NT2/D1 (cell line): ENCODE measurements at regions not wholly inside any gene's neighbourhood (a gene's known extent, or its start where the extent isn't known, plus 50 kb on each side); places are given as distances from the start of the nearest gene placed in this dataset.

Experiments
- DNase-seq: peaks from one replicate; pipeline ENCODE4 v3.0.0-alpha.2; 2011; ENCODE audit warnings: low read depth, low spot score
- H3K27me3 ChIP-seq: 2 replicates; pipeline ENCODE4 v1.6.0; 2011; ENCODE audit warnings: mild to moderate bottlenecking; ENCODE audit not compliant: insufficient read length, insufficient read depth
- H3K36me3 ChIP-seq: 2 replicates; pipeline ENCODE4 v1.6.1; 2011; ENCODE audit warnings: mild to moderate bottlenecking, low read length, mixed read lengths; ENCODE audit not compliant: insufficient read depth, insufficient read length
- H3K4me1 ChIP-seq: 2 replicates; pipeline ENCODE4 v1.5.1; 2011; ENCODE audit not compliant: insufficient read depth, insufficient read length
- H3K4me3 ChIP-seq: 2 replicates; pipeline ENCODE4 v1.5.1; 2011; ENCODE audit warnings: low read depth; ENCODE audit not compliant: insufficient read length
- H3K9ac ChIP-seq: 2 replicates; pipeline ENCODE4 v1.6.0; 2011; ENCODE audit warnings: low read depth; ENCODE audit not compliant: insufficient read length
- H3K9me3 ChIP-seq: 2 replicates; pipeline ENCODE4 v1.5.1; 2011; ENCODE audit warnings: mild to moderate bottlenecking, low read length; ENCODE audit not compliant: insufficient read depth
- SUZ12 ChIP-seq: IDR thresholded peaks from 2 replicates; pipeline ENCODE4 v1.6.1; 2011; ENCODE audit not compliant: insufficient read length, insufficient read depth; ENCODE audit errors: extremely low read depth
- YY1 ChIP-seq: IDR thresholded peaks from 2 replicates; pipeline ENCODE4 v1.6.1; 2011; ENCODE audit not compliant: insufficient read length, insufficient read depth
- ZNF274 ChIP-seq: IDR thresholded peaks from 2 replicates; pipeline ENCODE4 v1.6.1; 2011; ENCODE audit warnings: mild to moderate bottlenecking, low read depth, low read length

DNA sequence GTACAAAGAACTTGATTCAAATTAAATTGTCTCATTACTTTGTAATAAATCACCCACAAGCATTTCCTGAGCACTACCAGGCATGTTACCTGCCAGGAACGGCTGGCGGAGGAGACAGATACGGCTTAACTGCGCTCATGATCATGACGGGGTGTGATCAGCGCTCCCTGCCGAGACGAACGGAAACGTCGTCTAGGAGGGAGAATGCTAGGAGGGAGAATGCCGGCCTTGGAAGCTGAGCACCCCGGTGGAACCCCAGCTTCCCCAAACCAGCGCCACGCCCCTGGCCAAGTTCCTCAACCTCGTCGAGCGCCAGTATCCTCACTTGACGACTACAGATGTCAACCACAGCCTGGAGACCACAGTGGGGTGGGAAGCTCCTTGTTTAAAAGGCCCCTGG, 272.8 kb downstream of the CTTN start:
- Histone ChIP-seq H3K27me3 (peaks cover 5% of the 10 kb centered on the region), H3K9me3 (no peaks in the 10 kb centered on the region), H3K4me1 (peaks cover 12% of the 10 kb centered on the region), H3K9ac (no peak overlapping the region), H3K36me3 (no peaks in the 10 kb centered on the region), H3K4me3 (no peak overlapping the region)
- TF ChIP-seq YY1: no peak
- TF ChIP-seq ZNF274: no peak
- no peak for TF ChIP-seq SUZ12
- no peak for DNase-seq

DNA sequence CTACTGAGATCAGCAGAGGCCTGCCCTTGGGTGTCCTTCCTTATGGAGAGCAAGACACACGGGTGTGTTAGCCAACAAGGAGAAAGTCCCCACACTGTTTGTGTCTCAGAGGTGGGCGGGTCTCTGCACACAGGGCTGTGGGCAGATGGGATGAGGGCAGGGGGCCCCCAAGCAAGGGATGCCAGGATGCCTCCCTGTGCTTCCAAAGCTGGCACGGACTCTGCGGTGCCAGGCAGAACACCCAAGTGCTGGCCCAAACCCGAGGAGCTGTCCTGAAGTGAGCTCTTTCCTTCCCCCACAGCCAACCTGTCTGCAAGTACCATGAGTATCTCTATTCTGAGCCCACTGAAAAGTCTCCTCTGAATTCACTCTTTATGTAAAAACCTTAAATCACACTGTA, 273.3 kb downstream of the CTTN start:
- Histone ChIP-seq H3K36me3 (no peaks in the 10 kb centered on the region), H3K9me3 (no peaks in the 10 kb centered on the region), H3K27me3 (peaks cover 5% of the 10 kb centered on the region), H3K4me1 (peaks cover 12% of the 10 kb centered on the region), H3K9ac (no peak overlapping the region), H3K4me3 (no peak overlapping the region)
- no peak for TF ChIP-seq SUZ12
- TF ChIP-seq YY1: no peak
- no peak for TF ChIP-seq ZNF274
- DNase-seq: no peak

DNA sequence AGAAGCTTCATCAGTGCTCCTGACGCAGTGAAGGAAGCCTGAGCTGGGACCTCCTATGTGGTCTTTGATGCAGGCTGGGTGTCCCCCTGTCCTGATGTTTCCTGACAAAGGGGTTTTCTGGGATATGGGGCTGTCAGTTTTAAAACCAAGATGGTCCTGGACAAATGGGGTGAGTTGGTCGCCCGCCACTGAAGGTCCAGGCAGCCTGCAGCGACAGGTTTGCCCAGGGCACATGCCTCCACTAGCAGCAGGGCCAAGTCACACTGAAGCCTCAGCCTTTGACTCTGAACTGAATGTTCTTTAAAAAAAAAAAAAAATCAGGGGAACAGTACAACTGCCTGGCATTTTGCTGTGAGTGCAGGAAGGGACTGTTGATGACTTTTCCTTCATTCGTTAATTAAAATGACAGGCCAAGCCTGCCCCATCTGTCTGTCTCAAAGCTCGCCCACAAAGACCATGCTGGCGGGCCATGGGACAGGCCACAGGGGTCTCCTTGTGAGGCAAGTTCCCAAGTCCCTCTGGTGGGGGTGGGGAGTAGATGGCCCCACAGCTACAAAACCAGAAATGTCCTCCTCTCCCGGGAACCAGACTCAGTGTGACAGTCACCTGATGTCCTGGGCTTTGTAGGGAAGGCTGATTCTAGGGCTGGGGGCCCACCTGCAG, 274.8 kb downstream of the CTTN start:
- no peaks in the 10 kb centered on the region for H3K36me3 ChIP-seq
- no peak for TF ChIP-seq ZNF274
- TF ChIP-seq SUZ12: no peak
- TF ChIP-seq YY1: no peak
- peaks cover 14% of the 10 kb centered on the region for H3K4me1 ChIP-seq
- H3K4me3 ChIP-seq: no peak overlapping the region
- DNase-seq: no peak
- H3K27me3 ChIP-seq: peaks cover 5% of the 10 kb centered on the region
- no peak overlapping the region for H3K9ac ChIP-seq
- no peaks in the 10 kb centered on the region for H3K9me3 ChIP-seq

DNA sequence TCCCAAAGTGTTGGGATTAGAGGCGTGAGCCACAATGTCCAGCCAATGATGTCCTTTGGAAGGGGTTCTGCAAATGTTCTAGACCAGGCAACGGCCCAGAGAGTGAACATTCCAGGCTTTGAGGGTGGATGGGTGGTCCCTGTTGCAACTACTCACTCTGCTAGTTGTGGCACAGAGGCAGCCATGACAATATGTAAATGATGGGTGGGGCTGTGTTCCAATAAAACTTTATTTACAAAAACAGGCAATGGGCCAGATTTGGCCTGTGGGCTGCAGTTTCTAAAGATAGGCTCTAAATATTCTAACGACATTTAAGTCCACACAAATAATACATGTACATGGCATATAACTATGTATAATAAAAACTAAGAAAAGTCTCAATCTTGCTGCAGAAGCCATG, 276.3 kb downstream of the CTTN start:
- no peak for DNase-seq
- no peak overlapping the region for H3K9ac ChIP-seq
- peaks cover 11% of the 10 kb centered on the region for H3K4me1 ChIP-seq
- H3K4me3 ChIP-seq: no peak overlapping the region
- H3K36me3 ChIP-seq: no peaks in the 10 kb centered on the region
- H3K9me3 ChIP-seq: no peaks in the 10 kb centered on the region
- H3K27me3 ChIP-seq: peaks cover 5% of the 10 kb centered on the region
- TF ChIP-seq SUZ12 (no peak), YY1 (no peak), ZNF274 (no peak)

DNA sequence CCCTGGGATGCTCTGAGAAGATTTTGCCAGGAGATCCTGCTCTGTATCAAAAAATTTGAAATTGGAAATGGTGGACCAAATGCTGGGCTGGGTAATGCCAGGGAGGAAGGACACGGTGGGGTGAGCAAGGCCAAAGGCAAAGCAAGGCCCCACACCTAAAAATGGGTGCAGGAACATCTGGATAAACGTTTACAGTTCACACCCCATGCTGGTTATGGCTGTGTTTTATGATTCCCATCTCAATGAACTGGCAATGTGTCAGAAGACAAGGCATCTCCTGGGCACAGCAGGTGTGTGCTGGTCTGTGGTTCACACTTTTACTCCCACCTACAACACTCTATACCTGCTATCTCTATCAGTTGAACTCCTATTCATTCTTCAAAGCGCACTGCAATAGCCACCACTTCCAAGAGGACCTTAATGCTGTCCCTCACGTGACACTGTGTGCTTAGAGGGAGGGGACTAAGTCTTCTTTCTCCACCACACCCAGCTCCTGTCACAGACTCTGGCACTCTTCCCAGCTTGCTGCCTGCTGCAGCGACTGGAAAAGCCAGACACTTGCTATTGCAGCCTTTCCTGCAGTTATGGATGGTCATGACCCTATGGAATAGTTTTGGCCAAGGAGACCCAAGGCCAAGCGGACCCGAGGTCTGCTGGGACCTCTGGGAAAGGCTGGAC, 277.5 kb downstream of the CTTN start:
- Histone ChIP-seq H3K9ac (no peak overlapping the region), H3K9me3 (no peaks in the 10 kb centered on the region), H3K4me1 (peaks cover 10% of the 10 kb centered on the region), H3K36me3 (no peaks in the 10 kb centered on the region), H3K27me3 (no peaks in the 10 kb centered on the region), H3K4me3 (no peak overlapping the region)
- DNase-seq: no peak
- TF ChIP-seq YY1: no peak

DNA sequence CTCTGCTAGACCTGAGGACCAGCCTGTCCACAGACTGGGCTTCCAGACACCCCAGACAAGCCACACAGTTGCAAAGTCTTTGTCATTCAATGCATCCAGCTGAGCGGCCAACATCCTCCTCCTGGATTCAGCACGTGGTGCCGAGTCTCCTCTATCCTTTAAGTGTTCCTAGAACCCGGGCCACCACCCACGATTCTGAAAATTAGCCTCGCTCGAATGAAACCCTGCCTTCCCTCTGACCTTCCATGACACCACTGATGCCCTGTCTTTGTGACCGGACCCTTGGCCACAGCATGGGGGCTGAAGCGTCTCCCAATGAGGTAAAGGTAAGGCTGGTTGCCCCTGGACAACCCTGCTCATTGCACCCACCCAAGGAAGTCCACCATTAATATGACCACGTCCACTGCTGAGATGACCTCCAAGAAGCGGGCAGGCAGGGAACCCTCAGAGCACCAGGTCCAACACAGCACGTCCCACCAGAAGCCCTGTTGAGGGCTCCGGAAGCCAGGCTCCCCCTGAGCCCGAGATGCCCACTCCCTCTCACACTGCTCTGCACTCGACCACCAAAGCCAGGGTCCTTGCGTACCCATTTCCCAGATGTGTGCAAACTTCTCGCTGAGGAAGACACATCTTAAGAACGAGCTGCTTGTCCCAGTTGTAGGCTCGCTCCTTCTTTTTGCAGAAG, 279.0 kb downstream of the CTTN start:
- DNase-seq: no peak
- Histone ChIP-seq H3K9me3 (no peaks in the 10 kb centered on the region), H3K4me1 (peaks cover 10% of the 10 kb centered on the region), H3K27me3 (no peaks in the 10 kb centered on the region), H3K9ac (no peak overlapping the region), H3K4me3 (no peak overlapping the region), H3K36me3 (no peaks in the 10 kb centered on the region)
- TF ChIP-seq YY1 (no peak), ZNF274 (no peak), SUZ12 (no peak)

DNA sequence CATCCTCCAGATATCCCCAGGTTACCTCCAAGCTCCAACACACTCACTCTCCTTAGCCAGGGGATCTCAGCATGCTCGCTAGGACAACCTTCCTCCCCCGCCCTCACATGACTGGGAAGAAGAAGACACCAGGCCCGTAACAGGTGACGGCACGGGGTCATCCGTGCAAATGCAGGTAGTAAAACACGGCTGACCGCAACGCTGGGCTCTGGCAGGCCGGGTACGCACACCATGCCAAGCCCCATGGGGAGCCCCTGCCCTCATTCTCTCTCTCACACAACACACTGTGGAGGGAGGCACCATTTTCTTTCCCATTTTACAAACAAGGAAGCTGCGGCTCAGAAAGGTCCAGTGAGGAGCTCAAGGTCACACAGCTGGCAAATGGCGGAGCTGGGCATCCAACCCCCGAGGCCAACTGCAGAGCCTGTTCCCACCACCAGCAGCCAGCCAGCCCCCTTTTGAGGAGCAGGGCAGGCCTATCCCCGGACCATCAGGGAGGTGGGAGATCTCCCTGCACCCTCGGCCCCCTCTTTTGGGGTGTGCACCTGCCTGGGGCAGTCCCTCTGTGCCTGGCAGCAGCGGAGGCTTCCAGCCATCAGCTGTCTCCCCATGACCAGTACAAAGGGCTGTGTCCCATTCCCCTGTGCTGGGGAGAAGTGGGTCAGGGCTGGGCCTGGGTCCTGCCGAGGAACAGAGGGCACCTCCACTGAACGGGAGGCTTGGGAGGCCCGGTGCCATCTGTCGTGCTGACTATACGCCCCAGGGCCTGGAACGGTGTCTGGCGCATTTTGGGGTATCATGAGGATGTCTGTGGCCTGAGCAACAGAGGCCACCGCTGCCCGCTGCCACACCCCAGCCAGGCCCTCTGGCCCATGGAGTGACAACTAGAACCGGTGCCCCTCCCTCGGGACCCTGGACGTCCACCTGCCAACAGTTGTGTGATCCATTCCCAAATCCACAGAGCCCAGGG, 280.9 kb downstream of the CTTN start:
- no peak for TF ChIP-seq SUZ12
- no peak for TF ChIP-seq YY1
- TF ChIP-seq ZNF274: no peak
- H3K9ac ChIP-seq: no peak overlapping the region
- H3K36me3 ChIP-seq: no peaks in the 10 kb centered on the region
- H3K4me3 ChIP-seq: no peak overlapping the region
- H3K9me3 ChIP-seq: no peaks in the 10 kb centered on the region
- DNase-seq: no peak
- H3K4me1 ChIP-seq: peaks cover 8% of the 10 kb centered on the region
- no peaks in the 10 kb centered on the region for H3K27me3 ChIP-seq
